ENCODE measurements at regions not wholly inside any gene's neighbourhood (a gene's known extent, or its start where the extent isn't known, plus 50 kb on each side); places are given as distances from the start of the nearest gene placed in this dataset.

- H3F3A ChIP-seq (ENCODE audit: insufficient read depth, low read depth): no peaks in the 10 kb centered on the region
- peaks cover 8% of the 10 kb centered on the region; the same call in 1 of the 2 replicates for H3K27me3 ChIP-seq (ENCODE audit: insufficient read depth, low read depth)
- H3K36me3 ChIP-seq (ENCODE audit: low read depth): no peaks in the 10 kb centered on the region
- TF ChIP-seq CTCF (conservative IDR thresholded peaks at IDR 0.05) (no peak), EZH2 (IDR thresholded peaks at IDR 0.05; ENCODE audit: low read depth) (no peak)
- H3K9me2 ChIP-seq (ENCODE audit: insufficient read depth): no peaks in the 10 kb centered on the region
- H3K79me2 ChIP-seq (ENCODE audit: low read depth): no peaks in the 10 kb centered on the region
- POLR2A ChIA-PET (ENCODE audit: unreplicated experiment): no interaction called here
- DNase-seq: no peak
- no peak overlapping the region for H3K27ac ChIP-seq
- no peaks in the 10 kb centered on the region for H3K4me1 ChIP-seq (replicated peaks; ENCODE audit: insufficient read depth)
- H3K4me2 ChIP-seq: no peak overlapping the region
- H4K20me1 ChIP-seq (ENCODE audit: insufficient read depth): no peaks in the 10 kb centered on the region
- H3K9me3 ChIP-seq (ENCODE audit: insufficient read depth, low read depth): no peaks in the 10 kb centered on the region
- no peak overlapping the region for H2AFZ ChIP-seq
- CTCF ChIA-PET: no interaction called here
- no TSS peak for BruUV-seq (replicated peaks)
- no peak overlapping the region for H3K4me3 ChIP-seq
- intact Hi-C loops (cut with micrococcal nuclease; ENCODE audit: unreplicated experiment): no loop called here
These were observed 998.8 kb upstream of the TMEM132C start for GRCh38 chr12:127268213-127268612.

- no peak for DNase-seq
- Histone ChIP-seq H4K20me1 (ENCODE audit: insufficient read depth) (no peaks in the 10 kb centered on the region), H3K9me2 (ENCODE audit: insufficient read depth) (no peaks in the 10 kb centered on the region), H3K9me3 (ENCODE audit: insufficient read depth, low read depth) (no peaks in the 10 kb centered on the region), H3K4me1 (replicated peaks; ENCODE audit: insufficient read depth) (no peaks in the 10 kb centered on the region), H3K4me3 (no peak overlapping the region), H3K36me3 (ENCODE audit: low read depth) (no peaks in the 10 kb centered on the region), H3K27ac (no peak overlapping the region), H3K79me2 (ENCODE audit: low read depth) (no peaks in the 10 kb centered on the region), H3K27me3 (ENCODE audit: insufficient read depth, low read depth) (peaks cover 8% of the 10 kb centered on the region; the same call in 1 of the 2 replicates), H2AFZ (no peak overlapping the region), H3F3A (ENCODE audit: insufficient read depth, low read depth) (no peaks in the 10 kb centered on the region), H3K4me2 (no peak overlapping the region)
- ChIA-PET POLR2A (ENCODE audit: unreplicated experiment) (no interaction called here), CTCF (no interaction called here)
- no TSS peak for BruUV-seq (replicated peaks)
- intact Hi-C loops (cut with micrococcal nuclease; ENCODE audit: unreplicated experiment): no loop called here
- TF ChIP-seq CTCF (conservative IDR thresholded peaks at IDR 0.05) (no peak), EZH2 (IDR thresholded peaks at IDR 0.05; ENCODE audit: low read depth) (no peak)
These were observed 998.1 kb upstream of the TMEM132C start for GRCh38 chr12:127268706-127269425.

- Histone ChIP-seq H3K4me2 (no peak overlapping the region), H3K79me2 (ENCODE audit: low read depth) (no peaks in the 10 kb centered on the region), H3F3A (ENCODE audit: insufficient read depth, low read depth) (no peaks in the 10 kb centered on the region), H3K27me3 (ENCODE audit: insufficient read depth, low read depth) (peaks cover 8% of the 10 kb centered on the region; the same call in 1 of the 2 replicates), H3K27ac (no peak overlapping the region), H3K36me3 (ENCODE audit: low read depth) (no peaks in the 10 kb centered on the region), H3K4me1 (replicated peaks; ENCODE audit: insufficient read depth) (no peaks in the 10 kb centered on the region), H3K9me3 (ENCODE audit: insufficient read depth, low read depth) (no peaks in the 10 kb centered on the region), H3K9me2 (ENCODE audit: insufficient read depth) (no peaks in the 10 kb centered on the region), H4K20me1 (ENCODE audit: insufficient read depth) (no peaks in the 10 kb centered on the region), H3K4me3 (no peak overlapping the region), H2AFZ (no peak overlapping the region)
- no peak for DNase-seq
- intact Hi-C loops (cut with micrococcal nuclease; ENCODE audit: unreplicated experiment): no loop called here
- CTCF ChIA-PET: no interaction called here
- no TSS peak for BruUV-seq (replicated peaks)
- POLR2A ChIA-PET (ENCODE audit: unreplicated experiment): interaction anchor here (0.6 kb wide), 1 partner anchor 1879 kb away, joined by 5 read pairs; no protein-coding TSS in a partner anchor
- TF ChIP-seq EZH2 (IDR thresholded peaks at IDR 0.05; ENCODE audit: low read depth) (no peak), CTCF (conservative IDR thresholded peaks at IDR 0.05) (no peak)
These were observed 996.8 kb upstream of the TMEM132C start for GRCh38 chr12:127270193-127270592.
